Spleen (tissue), 11 donors: ENCODE measurements at regions not wholly inside any gene's neighbourhood (a gene's known extent, or its start where the extent isn't known, plus 50 kb on each side); places are given as distances from the start of the nearest gene placed in this dataset.

Experiments used
- DNase-seq: peaks from one replicate; pipeline ENCODE4 v3.0.0-alpha.2; 2020
- H3K27ac ChIP-seq, 8 donors: fragments of 200-600 bp; sonication (generic) in 7 of 8; 1 replicate in 4 of 8; 2 replicates in 4 of 8; pipeline versions ENCODE4 v1.5.0 to v1.8.0; 2016 to 2021; ENCODE audit warnings: inconsistent platforms in 4 of 8, mild to moderate bottlenecking in 4 of 8, moderate library complexity in 1 of 8
- H3K27me3 ChIP-seq, 7 donors: fragments of 200-600 bp; sonication (generic) in 6 of 7; replicated peaks in 1 of 7; 1 replicate in 4 of 7; 2 replicates in 3 of 7; pipeline versions ENCODE4 v1.5.0 to v1.8.0; 2016 to 2021; ENCODE audit warnings: inconsistent platforms in 3 of 7, mild to moderate bottlenecking in 1 of 7
- H3K36me3 ChIP-seq, 6 donors: fragments of 200-600 bp; sonication (generic) in 5 of 6; 1 replicate in 4 of 6; 2 replicates in 2 of 6; pipeline versions ENCODE4 v1.5.0 to v1.8.0; 2016 to 2021; ENCODE audit warnings: inconsistent platforms in 2 of 6
- H3K4me1 ChIP-seq, 6 donors: fragments of 200-600 bp; sonication (generic) in 5 of 6; 1 replicate in 3 of 6; 2 replicates in 3 of 6; pipeline versions ENCODE4 v1.5.0 to v1.8.0; 2016 to 2021; ENCODE audit warnings: inconsistent platforms in 3 of 6
- H3K4me3 ChIP-seq, 8 donors: fragments of 200-600 bp; sonication (generic) in 7 of 8; 1 replicate in 4 of 8; 2 replicates in 4 of 8; pipeline versions ENCODE4 v1.5.0 to v1.8.0; 2016 to 2021; ENCODE audit warnings: inconsistent platforms in 4 of 8, mild to moderate bottlenecking in 4 of 8, moderate library complexity in 2 of 8
- H3K9me3 ChIP-seq, 8 donors: fragments of 200-600 bp; sonication (generic) in 7 of 8; 1 replicate in 4 of 8; 2 replicates in 4 of 8; pipeline versions ENCODE4 v1.5.0 to v1.8.0; 2016 to 2021; ENCODE audit warnings: inconsistent platforms in 4 of 8
- POLR2A ChIP-seq, 3 donors: fragments of 450-650 bp; IDR thresholded peaks; one replicate each; pipeline ENCODE4 v1.5.1; 2017; ENCODE audit warnings: antibody characterized with exemption in 3 of 3, mild to moderate bottlenecking in 1 of 3
- POLR2AphosphoS5 ChIP-seq, 3 donors: sonication (generic); formaldehyde crosslinking; IDR thresholded peaks; one replicate each; pipeline ENCODE4 v1.5.1; 2017; ENCODE audit warnings: antibody characterized with exemption in 3 of 3
- WGBS, 5 donors: extraction: QIAGEN DNeasy Blood & Tissue Kit in 3 of 5; methylation state at CpG; one replicate each; pipeline versions ENCODE4 v1.1.5 to v1.1.7; 2013 to 2018; 5-methylcytosine and 5-hydroxymethylcytosine counted together
- intact Hi-C: fragments of 100-400 bp; cut with DNase I; formaldehyde crosslinking; loops from one replicate; pipeline ENCODE4 v1.15.0; 2023; ENCODE audit warnings: low total_unique reads
- TF ChIP-seq, protein P1 (sequence below), 11 experiments: fragments of 200-600 bp in 7 of 11; fragments of 450-650 bp in 4 of 11; sonication (generic) in 4 of 11; IDR thresholded peaks in 8 of 11; conservative IDR thresholded peaks in 3 of 11; 1 replicate in 7 of 11; 2 replicates in 4 of 11; pipeline versions ENCODE4 v1.4.0 to v1.8.0; 2016 to 2021; ENCODE audit warnings: antibody characterized with exemption in 11 of 11, inconsistent platforms in 4 of 11, mild to moderate bottlenecking in 1 of 11
- donor health status: healthy with polysubstance abuse.
- donor health status: DM: no; HTN: no; CAD: no; lungs with moderate emphysema.
- donor health status: DM: no; HTN: no; CAD: no.
- donor health status: Bipolar disorder and iron deficiency.
- donor health status: healthy.
- donor health status: DM: no; HTN: no; CAD: no.
- donor health status: DM: yes; HTN: yes; CAD: no.

DNA sequence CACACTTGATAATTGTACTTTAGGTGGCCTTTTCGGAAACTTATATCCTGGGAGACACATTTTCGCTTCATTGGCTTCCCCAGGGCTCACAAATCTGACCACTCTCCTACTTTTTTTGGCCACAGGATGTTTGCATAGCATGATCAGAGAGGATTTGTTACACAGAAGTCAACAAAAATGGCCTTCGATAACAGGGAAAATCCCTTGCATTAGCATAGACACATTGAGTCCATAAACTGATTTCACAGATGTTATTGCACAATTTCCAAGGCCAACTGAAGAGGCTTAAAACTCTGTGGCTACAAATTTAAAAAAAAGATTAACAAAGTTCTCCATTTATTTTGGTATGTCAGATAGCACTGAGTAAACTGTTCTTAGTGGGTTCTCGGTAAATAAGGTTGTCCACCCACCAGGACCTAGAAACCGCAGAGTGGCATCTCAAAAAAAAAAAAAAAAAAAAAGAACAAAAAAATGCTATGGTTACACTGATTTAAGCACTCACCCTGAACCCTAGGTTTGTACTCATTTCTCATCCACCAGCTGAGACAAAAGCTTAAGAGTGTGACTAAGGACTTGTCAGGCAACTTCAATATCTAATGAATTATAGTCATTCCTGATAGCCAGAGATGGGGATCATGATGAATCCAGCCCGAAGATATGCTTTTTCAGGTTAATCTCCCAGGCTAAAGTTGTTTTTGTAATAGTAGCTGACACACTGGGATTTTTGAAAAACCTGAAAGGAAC, 188.9 kb upstream of the SYNPR start:
- Histone ChIP-seq H3K4me3 (no peak overlapping the region), H3K4me1 (no peaks in the 10 kb centered on the region), H3K9me3 (peaks cover 0 to 5% (median 0%) of the 10 kb centered on the region in 8 donors), H3K27me3 (no peaks in the 10 kb centered on the region), H3K36me3 (no peaks in the 10 kb centered on the region), H3K27ac (no peak overlapping the region)
- DNase-seq = no peak
- TF ChIP-seq, protein P1, sequence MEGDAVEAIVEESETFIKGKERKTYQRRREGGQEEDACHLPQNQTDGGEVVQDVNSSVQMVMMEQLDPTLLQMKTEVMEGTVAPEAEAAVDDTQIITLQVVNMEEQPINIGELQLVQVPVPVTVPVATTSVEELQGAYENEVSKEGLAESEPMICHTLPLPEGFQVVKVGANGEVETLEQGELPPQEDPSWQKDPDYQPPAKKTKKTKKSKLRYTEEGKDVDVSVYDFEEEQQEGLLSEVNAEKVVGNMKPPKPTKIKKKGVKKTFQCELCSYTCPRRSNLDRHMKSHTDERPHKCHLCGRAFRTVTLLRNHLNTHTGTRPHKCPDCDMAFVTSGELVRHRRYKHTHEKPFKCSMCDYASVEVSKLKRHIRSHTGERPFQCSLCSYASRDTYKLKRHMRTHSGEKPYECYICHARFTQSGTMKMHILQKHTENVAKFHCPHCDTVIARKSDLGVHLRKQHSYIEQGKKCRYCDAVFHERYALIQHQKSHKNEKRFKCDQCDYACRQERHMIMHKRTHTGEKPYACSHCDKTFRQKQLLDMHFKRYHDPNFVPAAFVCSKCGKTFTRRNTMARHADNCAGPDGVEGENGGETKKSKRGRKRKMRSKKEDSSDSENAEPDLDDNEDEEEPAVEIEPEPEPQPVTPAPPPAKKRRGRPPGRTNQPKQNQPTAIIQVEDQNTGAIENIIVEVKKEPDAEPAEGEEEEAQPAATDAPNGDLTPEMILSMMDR (IDR thresholded peaks at IDR 0.05 in 8 of 11, conservative IDR thresholded peaks at IDR 0.05 in 3 of 11) = no peak
- TF ChIP-seq POLR2AphosphoS5 (IDR thresholded peaks at IDR 0.05) (no peak), POLR2A (IDR thresholded peaks at IDR 0.05) (no peak)
- intact Hi-C loops = no loop called here
- 71 to 80% (median 78%) methylated on average over 6 of the region's 6 CpGs for WGBS, 5 donors

DNA sequence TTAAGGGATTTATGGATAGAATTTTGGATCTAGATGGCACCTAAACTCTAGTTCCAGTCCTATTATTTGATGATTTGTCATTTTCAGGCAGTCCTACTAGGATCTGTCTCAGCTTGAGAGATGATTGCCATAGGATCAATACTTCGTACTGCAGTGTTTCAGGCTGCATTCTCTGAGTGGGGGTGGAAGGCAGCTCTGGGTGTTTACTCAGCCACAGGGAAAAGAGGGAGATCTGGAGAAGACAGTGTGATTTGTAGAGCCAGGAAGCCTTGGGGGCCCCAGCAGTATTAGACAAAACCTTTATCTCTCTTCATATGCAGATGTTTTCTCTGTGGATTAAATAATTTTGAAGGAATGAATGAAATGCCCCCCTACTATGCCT, 188.4 kb upstream of the SYNPR start:
- no peak overlapping the region for H3K27ac ChIP-seq
- H3K9me3 ChIP-seq = peaks cover 0 to under 1% (median 0%) of the 10 kb centered on the region in 8 donors
- intact Hi-C loops = no loop called here
- H3K27me3 ChIP-seq = no peaks in the 10 kb centered on the region
- WGBS, 5 donors = 15 to 36% (median 24%) methylated on average over 1 of the region's 1 CpG
- TF ChIP-seq POLR2A (IDR thresholded peaks at IDR 0.05) = no peak
- no peak for TF ChIP-seq POLR2AphosphoS5 (IDR thresholded peaks at IDR 0.05)
- TF ChIP-seq, protein P1 (IDR thresholded peaks at IDR 0.05 in 8 of 11, conservative IDR thresholded peaks at IDR 0.05 in 3 of 11) = no peak
- H3K4me1 ChIP-seq = no peaks in the 10 kb centered on the region
- DNase-seq = no peak
- no peaks in the 10 kb centered on the region for H3K36me3 ChIP-seq
- no peak overlapping the region for H3K4me3 ChIP-seq

DNA sequence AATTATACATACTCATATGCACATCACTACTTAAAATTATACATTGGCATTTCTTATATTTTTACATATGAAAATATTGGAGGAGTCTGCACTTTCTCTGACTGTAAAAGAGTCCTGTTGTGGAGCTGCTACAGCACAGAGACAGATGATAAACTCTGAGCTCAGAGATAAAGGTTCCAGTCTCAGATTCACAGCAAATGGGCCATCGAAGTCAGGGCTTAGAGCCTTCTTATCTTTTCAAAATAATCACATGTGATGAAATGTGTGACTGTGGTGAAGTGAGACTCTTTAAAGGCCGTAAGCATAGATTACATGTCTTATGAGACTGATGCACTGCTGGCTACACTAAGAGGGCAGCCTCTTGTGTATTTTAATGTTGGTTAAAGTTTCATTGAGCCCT, 187.5 kb upstream of the SYNPR start:
- DNase-seq = no peak
- Histone ChIP-seq H3K4me3 (no peak overlapping the region), H3K27ac (no peak overlapping the region), H3K36me3 (no peaks in the 10 kb centered on the region), H3K9me3 (no peaks in the 10 kb centered on the region), H3K27me3 (no peaks in the 10 kb centered on the region), H3K4me1 (no peaks in the 10 kb centered on the region)
- TF ChIP-seq POLR2AphosphoS5 (IDR thresholded peaks at IDR 0.05) (no peak), POLR2A (IDR thresholded peaks at IDR 0.05) (no peak)
- TF ChIP-seq, protein P1 (IDR thresholded peaks at IDR 0.05 in 8 of 11, conservative IDR thresholded peaks at IDR 0.05 in 3 of 11) = no peak
- intact Hi-C loops = no loop called here
- WGBS, 5 donors = 41 to 72% (median 47%) methylated on average over 2 of the region's 2 CpGs

DNA sequence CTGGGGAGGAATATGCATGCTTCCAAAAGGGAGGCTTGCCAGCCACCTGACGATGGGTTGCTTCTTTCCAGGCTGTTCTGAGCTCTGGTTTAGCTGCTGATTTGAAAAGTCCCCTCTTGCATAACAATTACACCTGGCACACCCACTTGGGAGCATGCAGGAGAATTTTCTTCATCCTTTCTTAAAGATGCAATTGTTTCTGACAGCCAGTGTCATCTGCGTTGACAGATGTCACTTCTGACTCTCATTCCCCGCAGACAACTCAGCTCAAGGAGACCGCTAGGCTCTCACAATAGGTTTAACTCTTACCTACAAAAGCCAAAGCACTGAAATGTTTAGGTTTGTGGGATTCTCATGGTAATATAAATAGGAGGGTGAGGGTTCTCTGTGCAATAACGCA, 185.6 kb upstream of the SYNPR start:
- no peak for DNase-seq

More for the DNA sequence above, 185.6 kb upstream of the SYNPR start:
- WGBS, 5 donors = 73 to 88% (median 77%) methylated on average over 5 of the region's 5 CpGs
- H3K4me3 ChIP-seq = no peak overlapping the region
- no peaks in the 10 kb centered on the region for H3K4me1 ChIP-seq
- H3K27me3 ChIP-seq = no peaks in the 10 kb centered on the region
- TF ChIP-seq POLR2AphosphoS5 (IDR thresholded peaks at IDR 0.05) = no peak
- TF ChIP-seq POLR2A (IDR thresholded peaks at IDR 0.05) = no peak
- TF ChIP-seq, protein P1 (IDR thresholded peaks at IDR 0.05 in 8 of 11, conservative IDR thresholded peaks at IDR 0.05 in 3 of 11) = no peak
- H3K27ac ChIP-seq = no peak overlapping the region
- peaks cover 0 to 5% (median 0%) of the 10 kb centered on the region in 8 donors for H3K9me3 ChIP-seq
- intact Hi-C loops = no loop called here
- no peaks in the 10 kb centered on the region for H3K36me3 ChIP-seq
